Parathyroid adenoma (tissue), 2 donors: ENCODE measurements at regions not wholly inside any gene's neighbourhood (a gene's known extent, or its start where the extent isn't known, plus 50 kb on each side); places are given as distances from the start of the nearest gene placed in this dataset.

Experiments used
- H2AFZ ChIP-seq: fragments of 300-600 bp; sonication (generic); one replicate; pipeline ENCODE4 v1.7.0; 2017; ENCODE audit warnings: antibody characterized with exemption, mild to moderate bottlenecking
- H3K27ac ChIP-seq: fragments of 300-600 bp; sonication (generic); one replicate; pipeline ENCODE4 v1.7.0; 2017
- H3K27me3 ChIP-seq: fragments of 300-600 bp; sonication (generic); one replicate; pipeline ENCODE4 v1.7.0; 2017; ENCODE audit warnings: low read length; ENCODE audit not compliant: control insufficient read depth, insufficient read depth
- H3K36me3 ChIP-seq: fragments of 300-600 bp; sonication (generic); one replicate; pipeline ENCODE4 v1.7.0; 2017; ENCODE audit warnings: low read length; ENCODE audit not compliant: control insufficient read depth, insufficient read depth
- H3K4me1 ChIP-seq: fragments of 300-600 bp; sonication (generic); one replicate; pipeline ENCODE4 v1.7.0; 2017; ENCODE audit warnings: control low read depth
- H3K4me2 ChIP-seq: fragments of 300-600 bp; sonication (generic); one replicate; pipeline ENCODE4 v1.7.0; 2017; ENCODE audit warnings: low read length
- H3K4me3 ChIP-seq: fragments of 300-600 bp; sonication (generic); one replicate; pipeline ENCODE4 v1.7.0; 2017; ENCODE audit warnings: low read depth, low read length
- H3K79me2 ChIP-seq: fragments of 300-600 bp; sonication (generic); one replicate; pipeline ENCODE4 v1.7.0; 2017; ENCODE audit warnings: control low read depth
- H3K9ac ChIP-seq: fragments of 300-600 bp; sonication (generic); one replicate; pipeline ENCODE4 v1.7.0; 2017; ENCODE audit warnings: mild to moderate bottlenecking
- H3K9me3 ChIP-seq: fragments of 300-600 bp; sonication (generic); one replicate; pipeline ENCODE4 v1.7.0; 2017; ENCODE audit warnings: low read length; ENCODE audit not compliant: control insufficient read depth
- CTCF ChIP-seq: fragments of 300-600 bp; sonication (generic); IDR thresholded peaks from one replicate; pipeline ENCODE4 v1.7.0; 2017; ENCODE audit warnings: antibody characterized with exemption, mild to moderate bottlenecking
- donor health status: primary hyperparathyroidism.

GRCh38 chr5:158313027-158313732 is 454.2 kb upstream of the CLINT1 start:
- Histone ChIP-seq H3K79me2 (no peaks in the 10 kb centered on the region), H3K4me2 (no peak overlapping the region), H3K4me3 (no peak overlapping the region), H2AFZ (no peak overlapping the region), H3K4me1 (no peaks in the 10 kb centered on the region), H3K9me3 (no peaks in the 10 kb centered on the region), H3K27ac (no peak overlapping the region), H3K27me3 (no peaks in the 10 kb centered on the region), H3K9ac (no peak overlapping the region), H3K36me3 (no peaks in the 10 kb centered on the region)
- TF ChIP-seq CTCF: no peak

GRCh38 chr5:158309088-158309807 is 450.3 kb upstream of the CLINT1 start:
- Histone ChIP-seq H3K27me3 (no peaks in the 10 kb centered on the region), H3K27ac (no peak overlapping the region), H3K9ac (no peak overlapping the region), H3K79me2 (no peaks in the 10 kb centered on the region), H3K36me3 (no peaks in the 10 kb centered on the region), H3K4me3 (no peak overlapping the region), H3K9me3 (no peaks in the 10 kb centered on the region), H2AFZ (no peak overlapping the region), H3K4me2 (no peak overlapping the region), H3K4me1 (no peaks in the 10 kb centered on the region)
- TF ChIP-seq CTCF: no peak

- Histone ChIP-seq H3K9ac (no peak overlapping the region), H3K9me3 (no peaks in the 10 kb centered on the region)
Measured at GRCh38 chr5:158308429-158309025, 449.6 kb upstream of the CLINT1 start.

GRCh38 chr5:158305861-158306260 is 446.9 kb upstream of the CLINT1 start:
- Histone ChIP-seq H3K36me3 (no peaks in the 10 kb centered on the region), H3K9ac (no peak overlapping the region), H3K27me3 (no peaks in the 10 kb centered on the region), H3K4me3 (no peak overlapping the region), H3K27ac (no peak overlapping the region), H3K9me3 (no peaks in the 10 kb centered on the region), H2AFZ (no peak overlapping the region), H3K4me2 (no peak overlapping the region), H3K4me1 (no peaks in the 10 kb centered on the region), H3K79me2 (no peaks in the 10 kb centered on the region)
- no peak for TF ChIP-seq CTCF

More at GRCh38 chr5:158308429-158309025, 449.6 kb upstream of the CLINT1 start:
- no peak for TF ChIP-seq CTCF
- Histone ChIP-seq H3K27ac (no peak overlapping the region), H3K27me3 (no peaks in the 10 kb centered on the region), H3K4me3 (no peak overlapping the region), H3K36me3 (no peaks in the 10 kb centered on the region), H3K4me2 (no peak overlapping the region), H3K79me2 (no peaks in the 10 kb centered on the region), H3K4me1 (no peaks in the 10 kb centered on the region), H2AFZ (no peak overlapping the region)
